NCI-H2029 (cell line): ENCODE measurements at regions not wholly inside any gene's neighbourhood (a gene's known extent, or its start where the extent isn't known, plus 50 kb on each side); places are given as distances from the start of the nearest gene placed in this dataset.

Source experiments
- DNase-seq: peaks from one replicate; lab custom pipeline; 2025; lab: John Stamatoyannopoulos, UW

DNA sequence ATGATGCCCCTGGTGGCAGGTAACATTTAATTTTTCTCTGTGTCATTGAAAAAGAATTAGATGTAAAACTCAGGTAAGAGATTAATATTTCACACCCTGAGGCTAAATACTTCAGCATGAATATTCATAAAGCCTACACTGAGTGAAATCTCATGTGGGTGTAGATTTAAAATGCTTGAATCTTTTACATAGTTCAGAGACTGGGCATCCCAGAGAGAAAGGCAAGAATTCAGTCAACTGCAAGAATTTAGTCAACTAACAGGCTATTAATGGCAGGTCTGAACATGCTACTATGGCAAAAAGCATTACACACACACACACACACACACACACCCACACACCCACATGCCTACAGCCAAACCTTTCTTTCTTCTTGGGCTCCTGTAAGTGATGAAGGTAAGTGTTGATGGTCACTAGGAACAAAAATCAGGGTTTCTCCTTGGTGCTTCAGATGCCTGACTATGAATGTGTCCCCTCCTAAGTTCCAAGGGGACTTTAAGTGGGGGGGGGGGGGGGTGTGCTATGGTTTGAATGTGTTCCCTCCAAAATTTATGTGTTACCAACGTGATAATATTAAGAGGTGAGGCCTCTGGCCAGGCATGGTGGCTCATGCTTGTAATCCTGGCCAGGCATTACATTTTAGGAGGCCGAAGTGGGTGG, 63.7 kb upstream of the PSMD7 start:
- no peak for DNase-seq

DNA sequence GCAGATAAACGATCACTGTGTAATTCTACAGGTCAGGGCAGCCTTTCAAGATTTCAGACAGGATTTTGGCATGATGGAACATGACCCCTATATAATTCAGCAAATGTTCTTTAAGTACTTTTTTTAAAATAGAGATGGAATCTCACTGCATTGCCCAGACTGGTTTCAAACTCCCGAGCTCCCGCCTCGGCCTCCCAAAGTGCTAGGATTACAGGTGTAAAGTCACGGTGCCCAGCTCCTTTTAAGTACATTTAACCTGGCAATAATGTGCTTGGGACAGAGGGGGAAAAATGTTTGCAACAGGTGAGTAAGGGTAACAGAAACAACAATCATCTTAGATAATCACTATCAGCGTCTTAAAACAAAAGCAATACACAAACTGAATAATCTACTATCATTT, 66.5 kb upstream of the PSMD7 start:
- no peak for DNase-seq

DNA sequence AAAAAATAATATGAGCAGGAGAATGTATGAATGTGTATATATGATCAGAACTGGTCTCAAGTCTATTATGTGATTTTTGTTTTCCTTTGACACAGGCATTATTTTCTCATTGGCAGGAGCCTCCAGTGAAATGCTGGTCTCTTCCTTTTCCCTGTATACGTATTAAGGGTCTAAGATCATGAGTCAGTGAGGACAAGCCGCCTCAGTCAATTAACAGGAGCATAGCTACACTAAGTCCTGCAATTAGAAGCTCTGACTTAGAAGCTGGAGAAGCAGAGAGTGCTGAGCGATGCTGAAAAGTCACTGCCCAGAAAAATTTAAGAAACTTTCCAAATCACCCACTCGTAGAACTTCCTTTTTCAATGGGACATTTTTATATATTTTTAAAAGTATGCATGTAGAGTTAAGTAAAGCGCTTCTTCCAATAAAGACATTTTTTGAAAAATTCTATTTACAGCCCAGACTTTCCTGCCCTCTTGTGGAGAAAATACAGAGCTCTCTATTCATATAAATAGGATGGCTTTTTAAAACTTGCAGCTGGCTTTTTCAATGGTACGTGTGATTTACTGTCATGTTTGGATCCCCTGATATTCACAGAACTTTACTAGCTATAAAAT, 70.2 kb upstream of the PSMD7 start:
- DNase-seq, result no peak

GRCh38 chr16:74224828-74225612, 71.6 kb upstream of the PSMD7 start:
- no peak for DNase-seq

DNA sequence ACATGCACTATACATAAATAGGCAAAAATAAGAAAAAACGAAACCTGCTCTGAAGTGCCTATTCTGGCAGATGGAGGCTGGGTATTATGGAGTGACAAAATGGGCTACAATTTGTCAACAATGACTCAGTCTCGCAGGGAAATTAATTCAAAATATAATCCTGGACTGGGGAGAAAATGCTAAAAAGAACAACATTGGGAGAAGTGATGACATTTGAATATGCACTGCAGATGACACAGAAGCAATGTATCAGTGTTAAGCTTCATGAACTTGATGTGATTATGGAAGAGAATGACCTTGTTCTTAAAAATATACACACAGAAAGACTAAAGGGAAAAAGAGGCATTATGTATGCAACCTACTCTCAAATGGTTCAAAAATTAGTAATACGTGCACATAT, 74.8 kb upstream of the PSMD7 start:
- no peak for DNase-seq

DNA sequence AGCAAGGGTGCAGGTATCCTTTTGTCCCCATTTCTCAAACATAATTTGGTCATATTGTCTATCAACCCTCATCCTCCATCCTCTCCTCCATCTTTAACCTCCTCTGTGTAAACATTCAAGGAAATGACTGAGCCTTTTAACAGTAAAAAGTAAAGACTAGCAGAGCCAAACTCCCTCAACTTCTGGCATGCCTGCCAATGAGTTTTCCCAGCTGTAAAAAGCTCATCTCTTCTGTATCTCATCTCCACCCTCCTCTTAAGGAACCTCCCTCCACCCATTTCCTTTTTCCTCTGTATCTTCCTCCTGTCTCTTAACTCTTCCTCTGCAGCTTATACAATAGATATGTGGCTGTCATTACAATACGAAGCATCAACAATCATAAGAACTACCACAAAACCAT, 76.9 kb upstream of the PSMD7 start:
- no peak for DNase-seq

DNA sequence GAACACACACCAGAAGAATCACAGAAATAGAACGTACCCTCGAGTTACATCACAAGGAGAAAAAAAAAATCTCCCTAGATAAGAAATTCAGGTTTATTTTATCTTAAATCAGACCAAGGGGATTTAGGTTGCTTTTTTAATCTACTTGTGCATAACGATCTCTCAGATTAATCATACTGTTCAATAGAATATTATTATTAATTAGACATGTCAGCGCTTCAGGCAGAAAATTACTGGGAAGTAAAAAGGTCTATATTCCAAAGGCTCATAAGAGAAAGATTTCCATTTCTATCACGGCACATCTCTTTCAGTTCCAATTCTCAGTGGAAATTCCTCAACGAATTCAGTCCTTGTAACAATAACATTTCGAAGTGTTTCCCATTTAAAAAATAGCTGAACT, 77.7 kb upstream of the PSMD7 start:
- DNase-seq, result no peak

- no peak for DNase-seq
Measured at GRCh38 chr16:74216319-74216718, 80.3 kb upstream of the PSMD7 start.

- DNase-seq, result no peak
Measured at GRCh38 chr16:74215249-74215648, 81.4 kb upstream of the PSMD7 start.

GRCh38 chr16:74213372-74213771, 83.2 kb upstream of the PSMD7 start:
- DNase-seq, result no peak

- no peak for DNase-seq
Measured at GRCh38 chr16:74210245-74210644, 86.4 kb upstream of the PSMD7 start.

DNA sequence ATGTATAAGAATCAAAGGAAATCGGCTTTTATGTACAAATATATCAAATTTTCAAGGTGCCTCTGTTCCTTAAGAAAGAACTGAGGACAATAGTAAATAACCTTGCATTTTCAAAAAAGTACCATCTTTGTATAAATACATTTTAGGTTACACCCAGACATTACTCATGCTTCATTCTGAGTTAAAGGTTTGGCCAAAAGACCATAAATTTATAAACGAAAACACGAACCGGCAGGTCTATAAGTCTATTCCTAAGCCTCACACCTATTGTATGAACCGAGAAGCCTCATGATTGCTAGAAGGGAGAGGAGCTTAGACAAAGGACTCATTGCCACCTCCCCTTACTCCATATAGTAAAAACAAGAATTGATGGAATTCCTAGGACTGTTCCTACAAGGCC, 94.6 kb upstream of the PSMD7 start:
- DNase-seq, result no peak

GRCh38 chr16:74201576-74201975, 95.0 kb upstream of the PSMD7 start:
- DNase-seq, result no peak

DNA sequence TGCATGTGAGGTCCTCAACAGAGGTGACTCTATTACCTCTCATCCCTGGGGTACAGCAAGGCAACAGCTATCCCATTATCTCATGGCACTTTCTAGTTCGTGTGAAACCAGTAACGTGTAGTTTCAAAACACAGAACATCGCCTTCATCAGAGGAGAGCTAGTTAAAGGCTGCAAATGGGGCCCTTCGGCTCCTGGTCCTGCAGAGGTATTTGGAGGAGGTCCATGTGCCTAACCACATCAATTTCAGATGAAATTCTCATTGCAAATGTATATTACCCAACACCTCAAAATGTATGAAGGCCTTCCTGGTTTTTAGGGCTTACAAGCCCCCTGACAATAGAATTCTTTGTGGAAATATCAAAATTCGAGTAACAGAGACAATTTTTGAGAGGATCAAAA, 95.7 kb upstream of the PSMD7 start:
- DNase-seq, result no peak

DNA sequence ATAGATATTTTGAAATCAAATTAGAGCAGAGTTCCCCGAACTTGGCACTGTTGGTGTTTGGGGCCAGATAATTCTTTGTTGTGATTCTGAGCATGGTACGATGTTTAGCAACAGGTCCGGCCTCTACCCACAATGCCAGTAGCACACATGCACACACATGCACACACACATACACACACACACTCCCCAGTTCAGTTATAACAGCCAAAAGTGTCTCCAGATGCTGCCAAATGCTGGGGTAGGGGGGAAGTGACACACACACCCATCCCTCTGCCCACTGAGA, 96.8 kb upstream of the PSMD7 start:
- DNase-seq, result no peak

- DNase-seq, result no peak
Measured at GRCh38 chr16:74199066-74199841, 97.4 kb upstream of the PSMD7 start.

- no peak for DNase-seq
Measured at GRCh38 chr16:74192281-74192797, 104.3 kb upstream of the PSMD7 start.

DNA sequence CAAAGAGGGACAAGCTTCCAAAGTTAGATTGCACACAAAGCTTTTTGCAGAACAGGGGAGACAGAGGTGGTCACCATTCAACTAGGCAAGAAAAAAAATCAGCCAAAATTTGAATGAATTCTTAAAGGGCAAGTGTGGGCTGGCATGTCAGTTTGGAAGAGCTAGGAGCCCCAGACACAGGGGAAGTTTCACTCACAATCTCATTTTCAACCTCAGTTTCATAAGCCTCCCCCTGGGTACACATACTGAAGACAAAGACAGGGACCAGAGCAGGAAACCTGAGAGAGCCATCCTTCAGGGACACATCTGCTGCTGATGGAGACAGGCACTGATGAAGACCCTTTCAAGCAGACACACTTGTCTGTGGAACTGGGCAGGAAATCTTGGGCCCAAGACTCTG, 106.3 kb upstream of the PSMD7 start:
- no peak for DNase-seq

DNA sequence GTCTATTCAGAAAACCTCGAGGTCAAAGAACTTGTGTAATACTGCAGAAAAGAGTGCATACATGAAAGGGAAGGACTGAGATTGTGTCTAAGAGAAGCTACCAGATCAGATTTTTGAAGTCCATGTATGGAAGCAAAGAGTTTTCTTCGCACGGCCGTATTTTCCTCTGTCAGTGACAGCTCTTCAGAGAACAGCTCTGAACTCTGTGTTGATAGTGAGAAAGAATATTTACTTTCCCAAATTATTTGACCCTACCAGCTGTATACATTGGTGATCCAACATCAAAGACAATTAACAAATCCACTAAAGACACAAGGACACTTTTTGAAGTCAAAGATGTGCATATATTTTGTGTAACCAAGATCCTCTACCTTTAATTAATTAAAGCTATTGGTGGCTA, 107.8 kb upstream of the PSMD7 start:
- no peak for DNase-seq

- no peak for DNase-seq
Measured at GRCh38 chr16:74186561-74186971, 110.0 kb upstream of the PSMD7 start.

GRCh38 chr16:74184839-74185238, 111.8 kb upstream of the PSMD7 start:
- DNase-seq, result no peak

GRCh38 chr16:74183601-74184360, 112.8 kb upstream of the PSMD7 start:
- DNase-seq, result no peak
